ENCODE measurements at regions not wholly inside any gene's neighbourhood (a gene's known extent, or its start where the extent isn't known, plus 50 kb on each side); places are given as distances from the start of the nearest gene placed in this dataset.
"Not testable (repeated sequence)": the region's sequence is repeated elsewhere in the genome, so short reads cannot be mapped to it uniquely, and the experiment has no call there.

- H3K4me3 ChIP-seq (ENCODE audit: low read depth, low read length) = no peak overlapping the region
- H3K27ac ChIP-seq = no peak overlapping the region
- no peak for TF ChIP-seq CTCF (IDR thresholded peaks at IDR 0.05; ENCODE audit: low read depth, low read length, missing control alignments)
- no peaks in the 10 kb centered on the region for H3K36me3 ChIP-seq (replicated peaks)
- in situ Hi-C loops (cut with HindIII; ENCODE audit: low pct_ligation_motif_present, low sequenced_read_pairs) = no loop called here
- no peak for DNase-seq
- H3K27me3 ChIP-seq (replicated peaks) = no peaks in the 10 kb centered on the region
Observed at GRCh38 chr14:105635560-105635959, 109.2 kb downstream of the TMEM121 start.

GRCh38 chr14:105636021-105636420 lies 109.6 kb downstream of the TMEM121 start:
- in situ Hi-C loops (cut with HindIII; ENCODE audit: low pct_ligation_motif_present, low sequenced_read_pairs); H3K36me3 ChIP-seq (replicated peaks); H3K27me3 ChIP-seq (replicated peaks); H3K4me3 ChIP-seq (ENCODE audit: low read depth, low read length); DNase-seq; H3K27ac ChIP-seq: not testable (repeated sequence)

GRCh38 chr14:105636935-105637334 lies 110.6 kb downstream of the TMEM121 start:
- TF ChIP-seq CTCF (IDR thresholded peaks at IDR 0.05; ENCODE audit: low read depth, low read length, missing control alignments) = no peak

GRCh38 chr14:105637345-105637744 lies 111.0 kb downstream of the TMEM121 start:
- H3K36me3 ChIP-seq (replicated peaks); H3K4me3 ChIP-seq (ENCODE audit: low read depth, low read length); H3K27ac ChIP-seq; in situ Hi-C loops (cut with HindIII; ENCODE audit: low pct_ligation_motif_present, low sequenced_read_pairs); DNase-seq; H3K27me3 ChIP-seq (replicated peaks): not testable (repeated sequence)

More at GRCh38 chr14:105636935-105637334, 110.6 kb downstream of the TMEM121 start:
- Histone ChIP-seq H3K27me3 (replicated peaks) (no peaks in the 10 kb centered on the region), H3K27ac (no peak overlapping the region), H3K36me3 (replicated peaks) (no peaks in the 10 kb centered on the region), H3K4me3 (ENCODE audit: low read depth, low read length) (no peak overlapping the region)
- no peak for DNase-seq
- in situ Hi-C loops (cut with HindIII; ENCODE audit: low pct_ligation_motif_present, low sequenced_read_pairs) = no loop called here

- in situ Hi-C loops (cut with HindIII; ENCODE audit: low pct_ligation_motif_present, low sequenced_read_pairs); H3K4me3 ChIP-seq (ENCODE audit: low read depth, low read length); H3K36me3 ChIP-seq (replicated peaks); DNase-seq; H3K27me3 ChIP-seq (replicated peaks); H3K27ac ChIP-seq: not testable (repeated sequence)
Observed at GRCh38 chr14:105639969-105640931, 113.9 kb downstream of the TMEM121 start.

GRCh38 chr14:105641075-105641937 lies 114.9 kb downstream of the TMEM121 start:
- H3K27me3 ChIP-seq (replicated peaks) = no peaks in the 10 kb centered on the region
- DNase-seq = no peak
- no peak for TF ChIP-seq CTCF (IDR thresholded peaks at IDR 0.05; ENCODE audit: low read depth, low read length, missing control alignments)
- in situ Hi-C loops (cut with HindIII; ENCODE audit: low pct_ligation_motif_present, low sequenced_read_pairs) = no loop called here
- no peaks in the 10 kb centered on the region for H3K36me3 ChIP-seq (replicated peaks)
- no peak overlapping the region for H3K27ac ChIP-seq
- no peak overlapping the region for H3K4me3 ChIP-seq (ENCODE audit: low read depth, low read length)

GRCh38 chr14:105641951-105642350 lies 115.6 kb downstream of the TMEM121 start:
- H3K4me3 ChIP-seq (ENCODE audit: low read depth, low read length); H3K27me3 ChIP-seq (replicated peaks); H3K27ac ChIP-seq; H3K36me3 ChIP-seq (replicated peaks); DNase-seq; in situ Hi-C loops (cut with HindIII; ENCODE audit: low pct_ligation_motif_present, low sequenced_read_pairs): not testable (repeated sequence)

GRCh38 chr14:105642486-105642885 lies 116.1 kb downstream of the TMEM121 start:
- H3K4me3 ChIP-seq (ENCODE audit: low read depth, low read length); in situ Hi-C loops (cut with HindIII; ENCODE audit: low pct_ligation_motif_present, low sequenced_read_pairs); H3K27me3 ChIP-seq (replicated peaks); DNase-seq; H3K36me3 ChIP-seq (replicated peaks); H3K27ac ChIP-seq: not testable (repeated sequence)

- H3K36me3 ChIP-seq (replicated peaks); in situ Hi-C loops (cut with HindIII; ENCODE audit: low pct_ligation_motif_present, low sequenced_read_pairs); H3K27ac ChIP-seq: not testable (repeated sequence)
Observed at GRCh38 chr14:105643406-105644052, 117.1 kb downstream of the TMEM121 start.

GRCh38 chr14:105644053-105644435 lies 117.7 kb downstream of the TMEM121 start:
- in situ Hi-C loops (cut with HindIII; ENCODE audit: low pct_ligation_motif_present, low sequenced_read_pairs); H3K27ac ChIP-seq; H3K27me3 ChIP-seq (replicated peaks); H3K4me3 ChIP-seq (ENCODE audit: low read depth, low read length); DNase-seq; H3K36me3 ChIP-seq (replicated peaks): not testable (repeated sequence)

More at GRCh38 chr14:105643406-105644052, 117.1 kb downstream of the TMEM121 start:
- H3K27me3 ChIP-seq (replicated peaks); DNase-seq; H3K4me3 ChIP-seq (ENCODE audit: low read depth, low read length): not testable (repeated sequence)

Measured in brain microvascular endothelial cell (primary cell).